NCI-H748 treated with DMSO at 0.1 percent for 48 hours (cell line): ENCODE measurements at regions not wholly inside any gene's neighbourhood (a gene's known extent, or its start where the extent isn't known, plus 50 kb on each side); places are given as distances from the start of the nearest gene placed in this dataset.
"Not testable (repeated sequence)": the region's sequence is repeated elsewhere in the genome, so short reads cannot be mapped to it uniquely, and the experiment has no call there.

Source experiments
- DNase-seq: peaks from one replicate; lab custom pipeline; 2025; lab: John Stamatoyannopoulos, UW

- no peak for DNase-seq
Observed at GRCh38 chr12:58069268-58069963, 128.0 kb downstream of the ATP23 start.

- DNase-seq = no peak
Observed at GRCh38 chr12:58071994-58072393, 130.6 kb downstream of the ATP23 start.

- no peak for DNase-seq
Observed at GRCh38 chr12:58074259-58074658, 132.9 kb downstream of the ATP23 start.

- no peak for DNase-seq
Observed at GRCh38 chr12:58079806-58080205, 138.4 kb downstream of the ATP23 start.

- peak; percentile 23 for DNase-seq
Observed at GRCh38 chr12:58081488-58081887, 140.1 kb downstream of the ATP23 start.

GRCh38 chr12:58082996-58083395 lies 141.6 kb downstream of the ATP23 start:
- no peak for DNase-seq

- DNase-seq = no peak
Observed at GRCh38 chr12:58086006-58086405, 144.6 kb downstream of the ATP23 start.

GRCh38 chr12:58086930-58087329 lies 145.6 kb downstream of the ATP23 start:
- DNase-seq = no peak

GRCh38 chr12:58087423-58088127 lies 146.2 kb downstream of the ATP23 start:
- no peak for DNase-seq

GRCh38 chr12:58089588-58089987 lies 148.2 kb downstream of the ATP23 start:
- DNase-seq = no peak

- no peak for DNase-seq
Observed at GRCh38 chr12:58090685-58091084, 149.3 kb downstream of the ATP23 start.

- DNase-seq = no peak
Observed at GRCh38 chr12:58095002-58095401, 153.6 kb downstream of the ATP23 start.

- DNase-seq = no peak
Observed at GRCh38 chr12:58097741-58098140, 156.4 kb downstream of the ATP23 start.

- DNase-seq = no peak
Observed at GRCh38 chr12:58099476-58099875, 158.1 kb downstream of the ATP23 start.

- DNase-seq = no peak
Observed at GRCh38 chr12:58104351-58104755, 163.0 kb downstream of the ATP23 start.

GRCh38 chr12:58105225-58106119 lies 164.1 kb downstream of the ATP23 start:
- no peak for DNase-seq

GRCh38 chr12:58106195-58106594 lies 164.8 kb downstream of the ATP23 start:
- DNase-seq = no peak

GRCh38 chr12:58117201-58117600 lies 175.8 kb downstream of the ATP23 start:
- DNase-seq = no peak

GRCh38 chr12:58117667-58118066 lies 176.3 kb downstream of the ATP23 start:
- no peak for DNase-seq

- DNase-seq = not testable (repeated sequence)
Observed at GRCh38 chr12:58125761-58126160, 184.4 kb downstream of the ATP23 start.

- DNase-seq = no peak
Observed at GRCh38 chr12:58131986-58132755, 190.8 kb downstream of the ATP23 start.

- no peak for DNase-seq
Observed at GRCh38 chr12:58138424-58138823, 197.1 kb downstream of the ATP23 start.
